Peyer's patch (tissue), 4 donors: ENCODE measurements at regions not wholly inside any gene's neighbourhood (a gene's known extent, or its start where the extent isn't known, plus 50 kb on each side); places are given as distances from the start of the nearest gene placed in this dataset.

ENCODE experiments used
- CTCF ChIP-seq, 6 experiments: fragments of 450-650 bp in 4 of 6; fragments of 200-600 bp in 2 of 6; sonication (generic) in 1 of 6; IDR thresholded peaks; one replicate each; pipeline ENCODE4 v1.5.1; 2017 to 2019; ENCODE audit warnings: antibody characterized with exemption in 6 of 6, mild to moderate bottlenecking in 3 of 6, moderate library complexity in 1 of 6
- POLR2A ChIP-seq, 2 donors: fragments of 450-650 bp; IDR thresholded peaks; one replicate each; pipeline ENCODE4 v1.5.1; 2017; ENCODE audit warnings: antibody characterized with exemption in 2 of 2, mild to moderate bottlenecking in 2 of 2, moderate library complexity in 2 of 2

DNA sequence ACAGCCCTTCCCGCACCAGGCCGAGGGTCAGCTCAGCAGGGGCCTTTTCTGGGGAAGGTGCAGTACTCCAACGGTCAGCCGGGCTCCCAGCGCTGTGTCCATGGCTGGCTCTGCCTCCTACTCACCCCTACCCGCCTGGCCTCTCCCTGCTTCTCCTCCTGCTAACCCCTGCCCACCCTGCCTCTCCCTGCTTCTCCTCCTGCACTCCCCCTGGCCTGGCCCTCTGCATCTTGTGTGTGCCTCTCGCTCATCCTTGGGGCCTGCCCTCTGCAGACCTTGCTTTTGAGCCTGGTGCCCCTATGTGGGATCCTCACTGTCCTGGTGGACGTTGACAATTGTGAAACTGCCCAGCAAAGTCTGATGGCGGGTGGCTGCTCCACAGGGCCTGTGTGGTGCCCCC is 274.6 kb upstream of the IRX2 start:
- TF ChIP-seq CTCF (IDR thresholded peaks at IDR 0.05): no peak
- no peak for TF ChIP-seq POLR2A (IDR thresholded peaks at IDR 0.05)
